HG03175 (cell line): ENCODE measurements at regions not wholly inside any gene's neighbourhood (a gene's known extent, or its start where the extent isn't known, plus 50 kb on each side); places are given as distances from the start of the nearest gene placed in this dataset.
"Not testable (repeated sequence)": the region's sequence is repeated elsewhere in the genome, so short reads cannot be mapped to it uniquely, and the experiment has no call there.

Experiments used
- ATAC-seq: cut with Tn5 transposase; IDR thresholded peaks from one replicate; pipeline ENCODE4 v1.9.1; 2021; ENCODE audit warnings: mild to moderate bottlenecking, moderate library complexity; ENCODE audit not compliant: unreplicated experiment

- no peak for ATAC-seq
These were observed 67.7 kb downstream of the SMIM20 start for GRCh38 chr4:25981749-25982148.

GRCh38 chr4:25982962-25983361, 68.9 kb downstream of the SMIM20 start:
- no peak for ATAC-seq

GRCh38 chr4:25984266-25984665, 70.2 kb downstream of the SMIM20 start:
- ATAC-seq = no peak

GRCh38 chr4:25984796-25985195, 70.8 kb downstream of the SMIM20 start:
- ATAC-seq = no peak

- ATAC-seq = no peak
These were observed 72.8 kb downstream of the SMIM20 start for GRCh38 chr4:25986807-25987206.

GRCh38 chr4:25991340-25991739, 77.3 kb downstream of the SMIM20 start:
- no peak for ATAC-seq

- ATAC-seq = no peak
These were observed 79.6 kb downstream of the SMIM20 start for GRCh38 chr4:25993395-25994185.

- not testable (repeated sequence) for ATAC-seq
These were observed 80.6 kb downstream of the SMIM20 start for GRCh38 chr4:25994577-25994976.

- no peak for ATAC-seq
These were observed 86.4 kb downstream of the SMIM20 start for GRCh38 chr4:26000274-26000950.

- no peak for ATAC-seq
These were observed 87.4 kb downstream of the SMIM20 start for GRCh38 chr4:26001413-26001812.

- ATAC-seq = no peak
These were observed 87.8 kb downstream of the SMIM20 start for GRCh38 chr4:26001816-26002215.

GRCh38 chr4:26003056-26003455, 89.0 kb downstream of the SMIM20 start:
- no peak for ATAC-seq

GRCh38 chr4:26004290-26004689, 90.3 kb downstream of the SMIM20 start:
- no peak for ATAC-seq

GRCh38 chr4:26005764-26006163, 91.7 kb downstream of the SMIM20 start:
- no peak for ATAC-seq

- ATAC-seq = no peak
These were observed 94.7 kb downstream of the SMIM20 start for GRCh38 chr4:26008737-26009136.

GRCh38 chr4:26009502-26009901, 95.5 kb downstream of the SMIM20 start:
- no peak for ATAC-seq

GRCh38 chr4:26010304-26010703, 96.3 kb downstream of the SMIM20 start:
- no peak for ATAC-seq

- ATAC-seq = no peak
These were observed 99.6 kb downstream of the SMIM20 start for GRCh38 chr4:26013629-26014028.

- no peak for ATAC-seq
These were observed 101.2 kb downstream of the SMIM20 start for GRCh38 chr4:26015133-26015651.

GRCh38 chr4:26015906-26016305, 101.9 kb downstream of the SMIM20 start:
- ATAC-seq = no peak

GRCh38 chr4:26017531-26017930, 103.5 kb downstream of the SMIM20 start:
- ATAC-seq = no peak
